GM12878 (cell line): ENCODE measurements at regions not wholly inside any gene's neighbourhood (a gene's known extent, or its start where the extent isn't known, plus 50 kb on each side); places are given as distances from the start of the nearest gene placed in this dataset.
"Not testable (repeated sequence)": the region's sequence is repeated elsewhere in the genome, so short reads cannot be mapped to it uniquely, and the experiment has no call there.

Experiments
- ATF3 ChIP-seq: IDR thresholded peaks from 2 replicates; pipeline ENCODE4 v1.6.1; 2011; ENCODE audit warnings: low read depth, mild to moderate bottlenecking, low read length, moderate library complexity, borderline replicate concordance; ENCODE audit errors: extremely low read depth
- BMI1 ChIP-seq: fragments of 450-650 bp; IDR thresholded peaks from 2 replicates; pipeline ENCODE4 v1.6.1; 2016; ENCODE audit warnings: mild to moderate bottlenecking, moderate library complexity, borderline replicate concordance
- CEBPB ChIP-seq, 2 experiments: fragments of 150-350 bp in 1 of 2; IDR thresholded peaks; 2 replicates each; pipeline ENCODE4 v1.6.1; 2012 to 2014; ENCODE audit warnings: low read depth in 2 of 2, low read length in 2 of 2, borderline replicate concordance in 1 of 2, inconsistent platforms in 1 of 2
- CREM ChIP-seq: IDR thresholded peaks from 2 replicates; pipeline ENCODE4 v1.6.1; 2014; ENCODE audit warnings: antibody characterized with exemption, low read depth
- CTCF ChIP-seq, 3 experiments: IDR thresholded peaks in 2 of 3; conservative IDR thresholded peaks in 1 of 3; 2 replicates each; pipeline ENCODE4 v1.5.1; 2011; ENCODE audit warnings: low read depth in 3 of 3, low read length in 3 of 3, mild to moderate bottlenecking in 3 of 3, control low read depth in 2 of 3, moderate library complexity in 2 of 3, inconsistent platforms in 1 of 3, mixed read lengths in 1 of 3; ENCODE audit not compliant: control insufficient read depth in 2 of 3, insufficient read depth in 1 of 3; ENCODE audit errors: extremely low read depth in 1 of 3
- EGR1 ChIP-seq, 2 experiments: IDR thresholded peaks; 1 replicate in 1 of 2; 2 replicates in 1 of 2; pipeline ENCODE4 v1.6.1; 2011 to 2012; ENCODE audit warnings: low read depth in 2 of 2, low read length in 2 of 2, borderline replicate concordance in 1 of 2, mild to moderate bottlenecking in 1 of 2, moderate library complexity in 1 of 2
- IRF3 ChIP-seq: fragments of 450-650 bp; IDR thresholded peaks from 2 replicates; pipeline ENCODE4 v1.6.1; 2014; ENCODE audit warnings: mild to moderate bottlenecking
- JUND ChIP-seq: IDR thresholded peaks from 2 replicates; pipeline ENCODE4 v1.6.1; 2012; ENCODE audit warnings: low read depth, mild to moderate bottlenecking, low read length, improper control_type of control experiment, moderate library complexity
- MXI1 ChIP-seq: fragments of 150-350 bp; IDR thresholded peaks from 2 replicates; pipeline ENCODE4 v1.6.1; 2011; ENCODE audit warnings: low read depth, mild to moderate bottlenecking, inconsistent platforms, low read length, improper control_type of control experiment
- TAF1 ChIP-seq: IDR thresholded peaks from 2 replicates; pipeline ENCODE4 v1.6.1; 2011; ENCODE audit warnings: mild to moderate bottlenecking, low read depth, low read length, borderline replicate concordance
- TBL1XR1 ChIP-seq: IDR thresholded peaks from 2 replicates; pipeline ENCODE4 v1.6.1; 2012; ENCODE audit warnings: low read depth, low read length, improper control_type of control experiment
- YY1 ChIP-seq: IDR thresholded peaks from 2 replicates; pipeline ENCODE4 v1.6.1; 2011; ENCODE audit warnings: low read depth, mild to moderate bottlenecking, low read length

- TF ChIP-seq CEBPB (IDR thresholded peaks at IDR 0.05; ENCODE audit: borderline replicate concordance in 1 of 2, low read depth in 2 of 2, low read length in 2 of 2); CREM; CTCF (IDR thresholded peaks at IDR 0.05 in 2 of 3, conservative IDR thresholded peaks at IDR 0.05 in 1 of 3; ENCODE audit: control insufficient read depth in 2 of 3, extremely low read depth in 1 of 3, insufficient read depth in 1 of 3, low read depth in 3 of 3, low read length in 3 of 3); YY1; TBL1XR1; IRF3; MXI1; TAF1; BMI1; EGR1 (IDR thresholded peaks at IDR 0.05; ENCODE audit: borderline replicate concordance in 1 of 2, low read depth in 2 of 2, low read length in 2 of 2); JUND; ATF3: not testable (repeated sequence)
These were observed 313.6 kb upstream of the FRG1 start for GRCh38 chr4:189627041-189627440.
